ENCODE measurements at regions not wholly inside any gene's neighbourhood (a gene's known extent, or its start where the extent isn't known, plus 50 kb on each side); places are given as distances from the start of the nearest gene placed in this dataset.
A peak's percentile ranks its signal among the peaks of the same experiment; 100 is the strongest.

DNA sequence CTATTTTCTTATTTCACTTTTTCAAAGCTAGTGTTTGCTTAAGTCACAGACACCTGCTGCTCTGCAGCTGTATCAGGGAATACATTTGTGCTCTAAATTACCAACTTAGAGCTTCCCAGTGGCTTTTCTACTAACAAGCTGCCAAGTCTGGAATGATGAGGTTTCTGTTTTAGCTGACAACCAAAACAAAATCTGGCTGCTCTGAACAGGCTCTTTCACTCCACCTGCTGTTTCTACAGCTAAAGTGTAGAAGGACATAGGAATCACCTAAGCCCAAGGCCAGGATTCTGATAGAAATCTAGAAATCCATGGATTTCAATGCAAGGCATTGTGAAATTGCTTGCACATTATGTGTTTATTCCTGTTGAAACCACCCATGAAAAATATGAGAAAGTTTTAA lies 201.2 kb downstream of the SUCLG1 start:
- H3K27me3 ChIP-seq = no peaks in the 10 kb centered on the region

GRCh38 chr2:84251651-84252302 lies 207.3 kb downstream of the SUCLG1 start:
- Histone ChIP-seq H3K9me3 (ENCODE audit: low read depth) (no peaks in the 10 kb centered on the region), H3K27me3 (no peaks in the 10 kb centered on the region), H3K4me3 (no peak overlapping the region), H3K4me1 (ENCODE audit: low read depth) (no peaks in the 10 kb centered on the region), H3K36me3 (no peaks in the 10 kb centered on the region), H3K27ac (no peak overlapping the region)
- no peak for TF ChIP-seq CTCF (IDR thresholded peaks at IDR 0.05; ENCODE audit: low read depth, low read length)
- DNase-seq (ENCODE audit: low read depth in 1 of 2, low spot score in 1 of 2) = no peak

More for the DNA sequence above, 201.2 kb downstream of the SUCLG1 start:
- Histone ChIP-seq H3K4me3 (no peak overlapping the region), H3K27ac (no peak overlapping the region), H3K9me3 (ENCODE audit: low read depth) (no peaks in the 10 kb centered on the region), H3K36me3 (no peaks in the 10 kb centered on the region), H3K4me1 (ENCODE audit: low read depth) (no peaks in the 10 kb centered on the region)
- TF ChIP-seq CTCF (IDR thresholded peaks at IDR 0.05; ENCODE audit: low read depth, low read length) = no peak
- DNase-seq (ENCODE audit: low read depth in 1 of 2, low spot score in 1 of 2) = peak in 1 of 2 donors; percentile 27

GRCh38 chr2:84249140-84249539 lies 209.9 kb downstream of the SUCLG1 start:
- no peaks in the 10 kb centered on the region for H3K4me1 ChIP-seq (ENCODE audit: low read depth)
- no peak for TF ChIP-seq CTCF (IDR thresholded peaks at IDR 0.05; ENCODE audit: low read depth, low read length)
- no peak overlapping the region for H3K27ac ChIP-seq
- no peaks in the 10 kb centered on the region for H3K27me3 ChIP-seq
- H3K4me3 ChIP-seq = no peak overlapping the region
- H3K9me3 ChIP-seq (ENCODE audit: low read depth) = no peaks in the 10 kb centered on the region
- no peaks in the 10 kb centered on the region for H3K36me3 ChIP-seq
- no peak for DNase-seq (ENCODE audit: low read depth in 1 of 2, low spot score in 1 of 2)

DNA sequence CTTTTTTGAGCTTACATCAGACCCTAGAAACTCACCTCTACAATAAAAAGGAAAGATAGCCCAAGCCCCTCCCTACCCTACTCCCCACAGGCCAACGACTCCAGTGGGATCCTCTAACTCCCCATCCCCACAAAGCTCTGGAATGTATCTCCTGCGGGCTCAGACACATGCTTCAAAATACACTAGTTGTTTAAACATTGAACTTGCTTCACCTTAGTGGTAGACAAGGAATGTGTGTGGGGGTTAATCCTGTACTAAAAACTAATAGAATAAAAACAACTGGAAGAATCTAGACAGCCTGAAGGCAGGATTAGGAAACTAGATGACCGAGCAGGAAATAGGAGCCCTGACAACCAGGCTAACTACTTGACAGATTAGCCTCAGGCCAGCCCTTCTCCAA lies 211.5 kb downstream of the SUCLG1 start:
- H3K27me3 ChIP-seq = no peaks in the 10 kb centered on the region
- no peaks in the 10 kb centered on the region for H3K36me3 ChIP-seq
- TF ChIP-seq CTCF (IDR thresholded peaks at IDR 0.05; ENCODE audit: low read depth, low read length) = no peak
- no peak overlapping the region for H3K4me3 ChIP-seq
- no peaks in the 10 kb centered on the region for H3K4me1 ChIP-seq (ENCODE audit: low read depth)
- no peak for DNase-seq (ENCODE audit: low read depth in 1 of 2, low spot score in 1 of 2)
- H3K9me3 ChIP-seq (ENCODE audit: low read depth) = no peaks in the 10 kb centered on the region
- H3K27ac ChIP-seq = no peak overlapping the region

DNA sequence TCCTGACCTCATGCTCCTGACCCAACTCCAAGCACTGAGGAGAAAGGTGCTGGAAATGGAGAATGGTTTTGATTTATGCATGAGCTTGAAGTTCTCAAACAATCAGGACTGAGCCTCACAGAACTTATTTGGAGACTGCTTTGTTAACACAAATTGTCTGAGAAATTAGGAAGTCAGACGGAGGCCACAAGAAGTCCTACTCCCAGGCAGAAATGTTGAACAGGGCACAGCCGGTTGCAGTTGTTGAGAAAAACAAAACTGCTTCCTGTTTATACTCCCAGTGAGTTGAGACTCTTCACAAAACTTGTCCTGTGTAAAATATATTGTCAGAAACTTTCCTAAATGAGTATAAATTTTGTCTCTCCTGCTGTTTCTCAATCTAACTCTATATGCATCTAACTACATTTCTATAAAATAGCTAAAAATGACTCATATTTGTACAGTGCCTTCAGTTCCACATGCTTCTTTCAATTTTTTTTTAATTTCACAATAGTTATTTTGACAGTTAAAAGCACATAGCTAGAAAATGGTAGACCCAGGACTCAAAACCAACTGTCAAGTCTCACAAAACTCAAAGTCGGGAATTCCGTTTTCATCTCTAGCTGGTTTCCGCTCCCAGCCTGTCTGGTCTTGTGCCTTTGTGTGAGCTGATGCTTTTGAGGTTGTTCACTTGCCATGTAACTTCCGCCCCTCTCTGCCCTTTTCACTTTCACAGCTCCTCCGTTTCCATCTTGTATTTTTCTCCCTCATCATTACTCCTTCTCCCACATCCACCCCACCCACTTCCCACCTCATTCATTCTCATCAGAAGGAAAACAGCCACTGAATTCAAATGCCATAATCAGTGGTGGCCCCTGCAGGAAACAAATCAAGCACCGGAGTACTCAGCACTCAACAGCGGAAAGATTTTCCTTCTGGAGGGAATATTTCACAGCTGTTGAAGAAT lies 215.0 kb downstream of the SUCLG1 start:
- Histone ChIP-seq H3K27ac (no peak overlapping the region), H3K27me3 (no peaks in the 10 kb centered on the region), H3K4me1 (ENCODE audit: low read depth) (no peaks in the 10 kb centered on the region), H3K4me3 (no peak overlapping the region), H3K36me3 (no peaks in the 10 kb centered on the region), H3K9me3 (ENCODE audit: low read depth) (no peaks in the 10 kb centered on the region)
- DNase-seq (ENCODE audit: low read depth in 1 of 2, low spot score in 1 of 2) = no peak
- TF ChIP-seq CTCF (IDR thresholded peaks at IDR 0.05; ENCODE audit: low read depth, low read length) = no peak

All from cardiac muscle cell (in vitro differentiated cells and primary cell).